CD4-positive, alpha-beta T cell (primary cell): ENCODE measurements at regions not wholly inside any gene's neighbourhood (a gene's known extent, or its start where the extent isn't known, plus 50 kb on each side); places are given as distances from the start of the nearest gene placed in this dataset.
"Not testable (repeated sequence)": the region's sequence is repeated elsewhere in the genome, so short reads cannot be mapped to it uniquely, and the experiment has no call there.

Source experiments
- ATAC-seq: fragments of 200-7000 bp; cut with Tn5 transposase; one replicate; pipeline ENCODE4 v1.10.0; 2022; ENCODE audit warnings: mild to moderate bottlenecking; ENCODE audit not compliant: poor library complexity
- CTCF ChIA-PET: fragments of 350-600 bp; sonication (Branson Sonifier 250); formaldehyde crosslinking; loops from one replicate; lab custom pipeline; 2021; ENCODE audit warnings: antibody characterized with exemption, inconsistent platforms; lab: Charles Lee
- POLR2A ChIA-PET: fragments of 350-600 bp; sonication (Branson Sonifier 250); formaldehyde crosslinking; loops from one replicate; lab custom pipeline; 2021; ENCODE audit warnings: antibody characterized with exemption, inconsistent platforms; lab: Charles Lee
- DNase-seq, 14 experiments: peaks; one replicate each; pipeline ENCODE4 v3.0.0-alpha.2; 2013 to 2020; ENCODE audit warnings: mixed read lengths in 2 of 14
- H3K27ac ChIP-seq, 2 donors: one replicate each; pipeline versions ENCODE4 v1.5.1 to v1.7.0; 2013; ENCODE audit warnings: low read length in 2 of 2, low read depth in 1 of 2, mild to moderate bottlenecking in 1 of 2
- H3K27me3 ChIP-seq, 2 experiments: 1 replicate in 1 of 2; 2 replicates in 1 of 2; pipeline versions ENCODE4 v1.6.1 to v1.7.0; 2013; ENCODE audit warnings: low read length in 2 of 2, control low read depth in 1 of 2, mild to moderate bottlenecking in 1 of 2, moderate library complexity in 1 of 2; ENCODE audit not compliant: insufficient read depth in 2 of 2, control insufficient read depth in 1 of 2
- H3K36me3 ChIP-seq: one replicate; pipeline ENCODE4 v1.6.1; 2013; ENCODE audit warnings: low read length, control low read depth; ENCODE audit not compliant: insufficient read depth
- H3K4me1 ChIP-seq: one replicate; pipeline ENCODE4 v1.6.1; 2013; ENCODE audit warnings: low read length, control low read depth; ENCODE audit not compliant: insufficient read depth
- H3K4me3 ChIP-seq: one replicate; pipeline ENCODE4 v1.5.1; 2013; ENCODE audit warnings: mild to moderate bottlenecking, low read length, moderate library complexity
- H3K9me3 ChIP-seq, 2 experiments: 1 replicate in 1 of 2; 2 replicates in 1 of 2; pipeline versions ENCODE4 v1.6.1 to v1.7.0; 2013; ENCODE audit warnings: low read length in 2 of 2, mild to moderate bottlenecking in 2 of 2, control low read depth in 1 of 2, moderate library complexity in 1 of 2; ENCODE audit not compliant: control insufficient read depth in 1 of 2, insufficient read depth in 1 of 2
- H3K27ac Mint-ChIP-seq: one replicate; pipeline ENCODE4 v1.8.0; 2020; ENCODE audit warnings: mixed read lengths
- H3K27me3 Mint-ChIP-seq: one replicate; pipeline ENCODE4 v1.8.0; 2021; ENCODE audit warnings: mixed read lengths
- H3K36me3 Mint-ChIP-seq: one replicate; pipeline ENCODE4 v1.8.0; 2021; ENCODE audit warnings: low read depth, mixed read lengths
- H3K4me1 Mint-ChIP-seq: one replicate; pipeline ENCODE4 v1.8.0; 2021; ENCODE audit warnings: low read depth, mixed read lengths
- H3K4me3 Mint-ChIP-seq: one replicate; pipeline ENCODE4 v1.8.0; 2020; ENCODE audit warnings: mild to moderate bottlenecking, mixed read lengths
- H3K9me3 Mint-ChIP-seq: one replicate; pipeline ENCODE4 v1.8.0; 2020; ENCODE audit warnings: mixed read lengths
- intact Hi-C, 2 experiments: fragments of 100-400 bp; cut with DNase I in 1 of 2; cut with micrococcal nuclease in 1 of 2; formaldehyde crosslinking; loops; one replicate each; pipeline versions ENCODE4 v1.15.1 to v1.9.0; 2023 to 2025; cut with DNase I, micrococcal nuclease
- TF ChIP-seq, protein P1 (sequence below): fragments of 200-600 bp; IDR thresholded peaks from one replicate; pipeline ENCODE4 v1.8.0; 2022; ENCODE audit warnings: antibody characterized with exemption, mild to moderate bottlenecking

DNA sequence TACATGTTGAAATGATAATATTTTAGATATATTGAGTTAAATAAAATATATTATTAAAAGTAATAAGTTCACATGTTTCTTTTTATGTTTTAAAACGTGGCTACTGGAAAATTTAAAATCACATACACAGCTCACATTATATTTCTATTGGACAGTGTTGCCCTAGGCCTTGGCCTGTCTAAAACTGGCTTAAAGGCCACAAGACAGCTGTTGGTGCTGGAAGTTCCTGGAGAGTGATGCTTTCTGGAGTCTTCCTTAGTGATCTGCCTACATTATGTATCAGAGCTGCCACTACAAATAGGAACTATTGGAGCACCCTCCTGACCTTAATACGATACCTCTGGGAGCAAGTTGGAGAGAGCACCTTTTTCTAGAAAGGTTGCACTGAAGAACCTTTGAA is 254.1 kb upstream of the C2CD4B start:
- H3K9me3 Mint-ChIP-seq = no peaks in the 10 kb centered on the region
- ATAC-seq = no peak
- H3K27me3 ChIP-seq = no peaks in the 10 kb centered on the region
- DNase-seq = no peak
- ChIA-PET CTCF (no interaction called here), POLR2A (no interaction called here)
- H3K27ac Mint-ChIP-seq = no peak overlapping the region
- TF ChIP-seq, protein P1, sequence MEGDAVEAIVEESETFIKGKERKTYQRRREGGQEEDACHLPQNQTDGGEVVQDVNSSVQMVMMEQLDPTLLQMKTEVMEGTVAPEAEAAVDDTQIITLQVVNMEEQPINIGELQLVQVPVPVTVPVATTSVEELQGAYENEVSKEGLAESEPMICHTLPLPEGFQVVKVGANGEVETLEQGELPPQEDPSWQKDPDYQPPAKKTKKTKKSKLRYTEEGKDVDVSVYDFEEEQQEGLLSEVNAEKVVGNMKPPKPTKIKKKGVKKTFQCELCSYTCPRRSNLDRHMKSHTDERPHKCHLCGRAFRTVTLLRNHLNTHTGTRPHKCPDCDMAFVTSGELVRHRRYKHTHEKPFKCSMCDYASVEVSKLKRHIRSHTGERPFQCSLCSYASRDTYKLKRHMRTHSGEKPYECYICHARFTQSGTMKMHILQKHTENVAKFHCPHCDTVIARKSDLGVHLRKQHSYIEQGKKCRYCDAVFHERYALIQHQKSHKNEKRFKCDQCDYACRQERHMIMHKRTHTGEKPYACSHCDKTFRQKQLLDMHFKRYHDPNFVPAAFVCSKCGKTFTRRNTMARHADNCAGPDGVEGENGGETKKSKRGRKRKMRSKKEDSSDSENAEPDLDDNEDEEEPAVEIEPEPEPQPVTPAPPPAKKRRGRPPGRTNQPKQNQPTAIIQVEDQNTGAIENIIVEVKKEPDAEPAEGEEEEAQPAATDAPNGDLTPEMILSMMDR = no peak
- H3K4me1 Mint-ChIP-seq = no peaks in the 10 kb centered on the region
- H3K4me3 ChIP-seq = no peak overlapping the region
- H3K36me3 Mint-ChIP-seq = no peaks in the 10 kb centered on the region
- intact Hi-C loops = no loop called here
- no peaks in the 10 kb centered on the region for H3K9me3 ChIP-seq
- H3K27me3 Mint-ChIP-seq = peaks cover 1% of the 10 kb centered on the region
- H3K4me3 Mint-ChIP-seq = no peak overlapping the region
- no peaks in the 10 kb centered on the region for H3K4me1 ChIP-seq
- H3K36me3 ChIP-seq = no peaks in the 10 kb centered on the region
- H3K27ac ChIP-seq = no peak overlapping the region

DNA sequence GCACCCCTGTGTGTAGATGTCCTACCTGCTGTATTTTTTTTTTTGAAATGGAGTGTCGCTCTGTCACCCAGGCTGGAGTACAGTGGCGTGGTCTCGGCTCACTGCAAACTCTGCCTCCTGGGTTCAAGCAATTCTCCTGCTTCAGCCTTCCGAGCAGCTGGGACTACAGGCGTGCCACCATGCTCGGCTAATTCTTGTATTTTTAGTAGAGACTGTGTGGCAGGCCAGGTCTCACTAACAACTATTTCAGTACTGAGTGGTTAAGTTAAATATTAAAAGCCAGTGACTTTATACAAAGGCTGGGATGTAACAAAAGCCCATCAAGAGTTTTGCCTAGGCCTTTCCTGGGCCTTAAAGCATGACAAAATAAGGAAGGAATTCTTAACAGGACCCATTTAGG is 255.3 kb upstream of the C2CD4B start:
- H3K9me3 ChIP-seq, H3K4me1 Mint-ChIP-seq, H3K36me3 ChIP-seq, intact Hi-C loops, H3K27me3 Mint-ChIP-seq, H3K4me1 ChIP-seq, H3K27ac Mint-ChIP-seq, H3K36me3 Mint-ChIP-seq, H3K27ac ChIP-seq, POLR2A ChIA-PET, CTCF ChIA-PET, H3K9me3 Mint-ChIP-seq, DNase-seq, H3K4me3 Mint-ChIP-seq, H3K27me3 ChIP-seq, ATAC-seq, H3K4me3 ChIP-seq: not testable (repeated sequence)

DNA sequence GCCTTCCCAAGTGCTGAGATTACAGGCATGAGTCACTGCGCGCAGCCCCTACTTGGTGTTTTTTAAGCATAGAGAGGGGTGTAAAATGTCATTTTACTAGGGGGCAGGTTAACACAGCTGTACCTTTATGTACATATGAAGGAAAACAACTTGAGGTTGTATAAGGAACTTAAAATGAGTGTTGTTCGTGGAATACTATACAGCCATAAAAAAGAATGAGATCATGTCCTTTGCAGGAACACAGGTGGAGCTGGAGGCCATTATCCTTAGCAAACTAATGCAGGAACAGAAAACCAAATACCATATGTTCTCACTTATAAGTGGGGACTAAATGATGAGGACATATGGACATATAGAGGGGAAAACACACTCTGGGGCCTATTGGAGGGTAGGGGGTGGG is 256.2 kb upstream of the C2CD4B start:
- Mint-ChIP-seq H3K36me3 (no peaks in the 10 kb centered on the region), H3K27me3 (no peaks in the 10 kb centered on the region), H3K27ac (no peak overlapping the region), H3K4me3 (no peak overlapping the region), H3K9me3 (no peaks in the 10 kb centered on the region), H3K4me1 (no peaks in the 10 kb centered on the region)
- TF ChIP-seq, protein P1 = no peak
- Histone ChIP-seq H3K4me3 (no peak overlapping the region), H3K27me3 (no peaks in the 10 kb centered on the region), H3K36me3 (no peaks in the 10 kb centered on the region), H3K9me3 (no peaks in the 10 kb centered on the region), H3K4me1 (no peaks in the 10 kb centered on the region), H3K27ac (no peak overlapping the region)
- ChIA-PET POLR2A (no interaction called here), CTCF (no interaction called here)
- no peak for DNase-seq
- ATAC-seq = no peak
- intact Hi-C loops = no loop called here

DNA sequence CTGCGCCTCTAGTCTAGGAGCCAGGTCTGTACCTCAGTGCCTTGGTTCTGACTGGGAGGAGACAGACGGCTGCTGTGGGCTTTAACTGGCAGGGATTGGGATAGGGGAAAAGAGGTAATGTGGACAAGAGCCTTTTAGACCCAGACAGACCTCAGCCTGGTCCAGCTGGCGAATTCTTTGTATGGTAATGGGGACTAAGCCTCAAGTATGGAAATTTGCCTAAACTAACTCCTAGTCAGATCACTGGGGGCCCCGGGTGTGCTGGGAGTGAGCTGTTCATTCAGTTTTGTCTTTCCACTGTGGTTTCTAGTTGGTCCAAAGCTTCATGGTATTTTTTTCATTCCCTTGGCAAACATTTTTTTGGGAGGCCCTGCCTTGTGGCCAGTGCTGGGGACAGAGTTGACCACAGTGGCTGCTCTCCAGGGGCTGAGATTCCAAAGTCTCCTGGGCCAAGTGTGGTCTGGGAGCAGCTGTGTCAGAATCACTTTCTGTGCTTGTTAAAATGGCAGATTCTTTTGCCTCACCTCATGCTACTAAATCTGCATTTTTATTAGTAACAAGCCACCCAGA is 261.4 kb upstream of the C2CD4B start:
- Mint-ChIP-seq H3K9me3 (no peaks in the 10 kb centered on the region), H3K36me3 (no peaks in the 10 kb centered on the region), H3K27me3 (peaks cover 4% of the 10 kb centered on the region), H3K27ac (no peak overlapping the region), H3K4me3 (no peak overlapping the region), H3K4me1 (no peaks in the 10 kb centered on the region)
- intact Hi-C loops = no loop called here
- ChIA-PET CTCF (no interaction called here), POLR2A (no interaction called here)
- no peak overlapping the region for H3K4me3 ChIP-seq
- H3K4me1 ChIP-seq = no peaks in the 10 kb centered on the region
- H3K9me3 ChIP-seq = no peaks in the 10 kb centered on the region
- no peak for DNase-seq
- no peak overlapping the region for H3K27ac ChIP-seq
- ATAC-seq = no peak
- no peaks in the 10 kb centered on the region for H3K36me3 ChIP-seq
- no peaks in the 10 kb centered on the region for H3K27me3 ChIP-seq
- TF ChIP-seq, protein P1 = no peak
